ENCODE measurements at regions not wholly inside any gene's neighbourhood (a gene's known extent, or its start where the extent isn't known, plus 50 kb on each side); places are given as distances from the start of the nearest gene placed in this dataset.

- H3K4me3 Mint-ChIP-seq: no peak overlapping the region
- H3K9me3 Mint-ChIP-seq: peaks cover 10% of the 10 kb centered on the region
These were observed 201.6 kb downstream of the HNRNPD start for GRCh38 chr4:82172186-82172585.

GRCh38 chr4:82171531-82172155, 202.1 kb downstream of the HNRNPD start:
- Mint-ChIP-seq H3K4me1 (ENCODE audit: low read depth) (no peaks in the 10 kb centered on the region), H3K27me3 (peaks cover 7% of the 10 kb centered on the region), H3K27ac (no peak overlapping the region), H3K4me3 (no peak overlapping the region), H3K36me3 (ENCODE audit: low read depth) (no peaks in the 10 kb centered on the region), H3K9me3 (peaks cover 6% of the 10 kb centered on the region)
- DNase-seq: no peak

More at GRCh38 chr4:82172186-82172585, 201.6 kb downstream of the HNRNPD start:
- Mint-ChIP-seq H3K27me3 (peaks cover 7% of the 10 kb centered on the region), H3K4me1 (ENCODE audit: low read depth) (no peaks in the 10 kb centered on the region), H3K36me3 (ENCODE audit: low read depth) (no peaks in the 10 kb centered on the region), H3K27ac (no peak overlapping the region)
- DNase-seq: no peak

GRCh38 chr4:82149750-82150149, 224.0 kb downstream of the HNRNPD start:
- Mint-ChIP-seq H3K9me3 (peaks cover 4% of the 10 kb centered on the region), H3K36me3 (ENCODE audit: low read depth) (no peaks in the 10 kb centered on the region), H3K4me1 (ENCODE audit: low read depth) (peaks cover 8% of the 10 kb centered on the region), H3K4me3 (no peak overlapping the region), H3K27me3 (peaks cover 8% of the 10 kb centered on the region), H3K27ac (no peak overlapping the region)
- no peak for DNase-seq

- no peak overlapping the region for H3K4me3 Mint-ChIP-seq
- no peaks in the 10 kb centered on the region for H3K36me3 Mint-ChIP-seq (ENCODE audit: low read depth)
- no peaks in the 10 kb centered on the region for H3K9me3 Mint-ChIP-seq
- no peak overlapping the region for H3K27ac Mint-ChIP-seq
- no peaks in the 10 kb centered on the region for H3K27me3 Mint-ChIP-seq
- H3K4me1 Mint-ChIP-seq (ENCODE audit: low read depth): no peaks in the 10 kb centered on the region
- DNase-seq: no peak
These were observed 227.9 kb downstream of the HNRNPD start for GRCh38 chr4:82145850-82146249.

GRCh38 chr4:82140422-82140821, 233.4 kb downstream of the HNRNPD start:
- Mint-ChIP-seq H3K9me3 (no peaks in the 10 kb centered on the region), H3K27ac (no peak overlapping the region)

GRCh38 chr4:82139287-82139686, 234.5 kb downstream of the HNRNPD start:
- Mint-ChIP-seq H3K27me3 (no peaks in the 10 kb centered on the region), H3K4me1 (ENCODE audit: low read depth) (peaks cover 28% of the 10 kb centered on the region), H3K36me3 (ENCODE audit: low read depth) (no peaks in the 10 kb centered on the region), H3K4me3 (no peak overlapping the region), H3K27ac (no peak overlapping the region), H3K9me3 (no peaks in the 10 kb centered on the region)
- DNase-seq: no peak

More at GRCh38 chr4:82140422-82140821, 233.4 kb downstream of the HNRNPD start:
- Mint-ChIP-seq H3K4me3 (no peak overlapping the region), H3K36me3 (ENCODE audit: low read depth) (no peaks in the 10 kb centered on the region), H3K27me3 (no peaks in the 10 kb centered on the region), H3K4me1 (ENCODE audit: low read depth) (peaks cover 28% of the 10 kb centered on the region)
- DNase-seq: no peak

GRCh38 chr4:82138374-82138773, 235.4 kb downstream of the HNRNPD start:
- Mint-ChIP-seq H3K4me1 (ENCODE audit: low read depth) (peaks cover 28% of the 10 kb centered on the region), H3K9me3 (no peaks in the 10 kb centered on the region), H3K27me3 (no peaks in the 10 kb centered on the region), H3K4me3 (no peak overlapping the region), H3K36me3 (ENCODE audit: low read depth) (no peaks in the 10 kb centered on the region), H3K27ac (no peak overlapping the region)
- DNase-seq: no peak

GRCh38 chr4:82136161-82136801, 237.5 kb downstream of the HNRNPD start:
- Mint-ChIP-seq H3K4me1 (ENCODE audit: low read depth) (peaks cover 28% of the 10 kb centered on the region), H3K4me3 (no peak overlapping the region), H3K27ac (no peak overlapping the region), H3K9me3 (no peaks in the 10 kb centered on the region), H3K27me3 (no peaks in the 10 kb centered on the region), H3K36me3 (ENCODE audit: low read depth) (no peaks in the 10 kb centered on the region)
- DNase-seq: no peak

GRCh38 chr4:82128355-82128754, 245.4 kb downstream of the HNRNPD start:
- H3K4me1 Mint-ChIP-seq (ENCODE audit: low read depth): no peaks in the 10 kb centered on the region
- H3K27ac Mint-ChIP-seq: no peak overlapping the region
- no peaks in the 10 kb centered on the region for H3K36me3 Mint-ChIP-seq (ENCODE audit: low read depth)
- DNase-seq: no peak
- no peaks in the 10 kb centered on the region for H3K9me3 Mint-ChIP-seq
- H3K4me3 Mint-ChIP-seq: no peak overlapping the region
- H3K27me3 Mint-ChIP-seq: no peaks in the 10 kb centered on the region

- H3K9me3 Mint-ChIP-seq: no peaks in the 10 kb centered on the region
These were observed 247.2 kb downstream of the HNRNPD start for GRCh38 chr4:82126512-82127040.

GRCh38 chr4:82125787-82126297, 247.9 kb downstream of the HNRNPD start:
- H3K27me3 Mint-ChIP-seq: no peaks in the 10 kb centered on the region
- H3K36me3 Mint-ChIP-seq (ENCODE audit: low read depth): no peaks in the 10 kb centered on the region
- DNase-seq: no peak
- no peak overlapping the region for H3K4me3 Mint-ChIP-seq
- H3K9me3 Mint-ChIP-seq: no peaks in the 10 kb centered on the region
- no peaks in the 10 kb centered on the region for H3K4me1 Mint-ChIP-seq (ENCODE audit: low read depth)
- no peak overlapping the region for H3K27ac Mint-ChIP-seq

More at GRCh38 chr4:82126512-82127040, 247.2 kb downstream of the HNRNPD start:
- H3K27ac Mint-ChIP-seq: no peak overlapping the region
- H3K4me3 Mint-ChIP-seq: no peak overlapping the region
- DNase-seq: no peak
- H3K27me3 Mint-ChIP-seq: no peaks in the 10 kb centered on the region
- H3K4me1 Mint-ChIP-seq (ENCODE audit: low read depth): no peaks in the 10 kb centered on the region
- no peaks in the 10 kb centered on the region for H3K36me3 Mint-ChIP-seq (ENCODE audit: low read depth)

- H3K4me3 Mint-ChIP-seq: no peak overlapping the region
- no peaks in the 10 kb centered on the region for H3K9me3 Mint-ChIP-seq
- DNase-seq: no peak
- H3K27ac Mint-ChIP-seq: no peak overlapping the region
- no peaks in the 10 kb centered on the region for H3K27me3 Mint-ChIP-seq
- no peaks in the 10 kb centered on the region for H3K4me1 Mint-ChIP-seq (ENCODE audit: low read depth)
- H3K36me3 Mint-ChIP-seq (ENCODE audit: low read depth): no peaks in the 10 kb centered on the region
These were observed 248.6 kb downstream of the HNRNPD start for GRCh38 chr4:82124932-82125786.

GRCh38 chr4:82124365-82124764, 249.4 kb downstream of the HNRNPD start:
- Mint-ChIP-seq H3K27me3 (no peaks in the 10 kb centered on the region), H3K27ac (no peak overlapping the region), H3K9me3 (no peaks in the 10 kb centered on the region), H3K4me3 (no peak overlapping the region), H3K4me1 (ENCODE audit: low read depth) (no peaks in the 10 kb centered on the region), H3K36me3 (ENCODE audit: low read depth) (no peaks in the 10 kb centered on the region)
- DNase-seq: no peak

- H3K27ac Mint-ChIP-seq: no peak overlapping the region
- DNase-seq: no peak
- no peaks in the 10 kb centered on the region for H3K9me3 Mint-ChIP-seq
- H3K36me3 Mint-ChIP-seq (ENCODE audit: low read depth): no peaks in the 10 kb centered on the region
- H3K27me3 Mint-ChIP-seq: no peaks in the 10 kb centered on the region
- no peak overlapping the region for H3K4me3 Mint-ChIP-seq
- H3K4me1 Mint-ChIP-seq (ENCODE audit: low read depth): no peaks in the 10 kb centered on the region
These were observed 249.9 kb downstream of the HNRNPD start for GRCh38 chr4:82123934-82124333.
